HepG2 (cell line): ENCODE measurements at regions not wholly inside any gene's neighbourhood (a gene's known extent, or its start where the extent isn't known, plus 50 kb on each side); places are given as distances from the start of the nearest gene placed in this dataset.

ENCODE experiments used
- ATAC-seq: fragments of 200-7000 bp; cut with Tn5 transposase; 3 replicates; pipeline ENCODE4 v1.9.1; 2020; ENCODE audit warnings: mild to moderate bottlenecking, moderate library complexity
- BruUV-seq: library from RNA; stranded (reverse); fragments of 400-500 nt; replicated peaks from 2 replicates; lab custom pipeline; 2021; lab: Mats Ljungman, UMichigan
- CTCF ChIA-PET: fragments of 300-600 bp; formaldehyde crosslinking; extraction: SDS; loops from one replicate; lab custom pipeline; 2021; ENCODE audit warnings: low total read pairs, inconsistent platforms, low intra/inter-chr PET ratio; lab: Yijun Ruan, JAX
- POLR2A ChIA-PET: fragments of 350-600 bp; sonication (Branson Sonifier 250); formaldehyde crosslinking; loops from one replicate; lab custom pipeline; 2020; ENCODE audit warnings: antibody characterized with exemption, inconsistent platforms; lab: Yijun Ruan, JAX
- DNase-seq: peaks from one replicate; pipeline ENCODE4 v3.0.0-alpha.2; 2015; ENCODE audit warnings: low spot score
- FAIRE-seq: peaks from 3 replicates; lab custom pipeline; 2011; peaks lifted over from hg19 to GRCh38; lab: Jason Lieb, UNC
- H2AFZ ChIP-seq: one replicate; pipeline ENCODE4 v1.6.1; 2011; ENCODE audit warnings: low read length, inconsistent platforms
- H3K27ac ChIP-seq: fragments of 300-600 bp; 3 replicates; pipeline ENCODE4 v1.8.0; 2011; ENCODE audit warnings: mixed run types, mild to moderate bottlenecking, mixed read lengths, low read length, inconsistent platforms; ENCODE audit not compliant: insufficient read depth; ENCODE audit errors: extremely low read length
- H3K27me3 ChIP-seq, 2 experiments: fragments of 200-600 bp in 1 of 2; 2 replicates in 1 of 2; 3 replicates in 1 of 2; pipeline versions ENCODE4 v1.6.0 to v1.8.0; 2011; ENCODE audit warnings: low read length in 2 of 2, mild to moderate bottlenecking in 2 of 2, moderate library complexity in 2 of 2, inconsistent platforms in 1 of 2; ENCODE audit not compliant: insufficient read depth in 2 of 2, control insufficient read depth in 1 of 2
- H3K36me3 ChIP-seq, 2 experiments: fragments of 200-600 bp in 1 of 2; replicated peaks in 1 of 2; 2 replicates in 1 of 2; 3 replicates in 1 of 2; pipeline versions ENCODE4 v1.5.1 to v1.8.0; 2011; ENCODE audit warnings: low read length in 2 of 2, inconsistent platforms in 1 of 2; ENCODE audit not compliant: insufficient read depth in 2 of 2, control insufficient read depth in 1 of 2
- H3K4me1 ChIP-seq: 2 replicates; pipeline ENCODE4 v1.5.1; 2012; ENCODE audit warnings: low read length, inconsistent platforms; ENCODE audit not compliant: insufficient read depth
- H3K4me2 ChIP-seq: 2 replicates; pipeline ENCODE4 v1.6.0; 2011; ENCODE audit warnings: low read depth, low read length, inconsistent platforms
- H3K4me3 ChIP-seq, 3 experiments: fragments of 200-600 bp in 1 of 3; sonication (generic), shearing (Covaris generic) in 1 of 3; replicated peaks in 1 of 3; 2 replicates each; pipeline ENCODE4 v1.5.1; 2011 to 2016; ENCODE audit warnings: low read length in 3 of 3, inconsistent platforms in 2 of 3, low read depth in 2 of 3, mild to moderate bottlenecking in 2 of 3, control low read depth in 1 of 3, mixed read lengths in 1 of 3; ENCODE audit not compliant: insufficient read depth in 1 of 3
- H3K79me2 ChIP-seq: one replicate; pipeline ENCODE4 v1.6.1; 2011; ENCODE audit warnings: low read length, inconsistent platforms; ENCODE audit not compliant: insufficient read depth
- H3K9ac ChIP-seq: 2 replicates; pipeline ENCODE4 v1.6.0; 2011; ENCODE audit warnings: mild to moderate bottlenecking, low read depth, low read length, inconsistent platforms; ENCODE audit not compliant: insufficient read depth
- H3K9me3 ChIP-seq: 2 replicates; pipeline ENCODE4 v1.5.1; 2012; ENCODE audit warnings: mild to moderate bottlenecking, low read length
- H4K20me1 ChIP-seq: 2 replicates; pipeline ENCODE4 v1.6.0; 2011; ENCODE audit warnings: inconsistent platforms, mild to moderate bottlenecking, low read length, moderate library complexity; ENCODE audit not compliant: insufficient read depth
- YEATS2 ChIP-seq: sonication (generic); formaldehyde crosslinking; IDR thresholded peaks from 2 replicates; pipeline ENCODE4 v1.4.0; 2020; ENCODE audit warnings: missing genetic modification reagents, borderline replicate concordance
- ZFP36L1 ChIP-seq: sonication (generic); formaldehyde crosslinking; IDR thresholded peaks from 2 replicates; pipeline ENCODE4 v1.8.0; 2022; ENCODE audit warnings: mild to moderate bottlenecking, missing genetic modification reagents, moderate library complexity
- ZNF264 ChIP-seq: sonication (generic); formaldehyde crosslinking; IDR thresholded peaks from 2 replicates; pipeline ENCODE4 v1.4.0; 2020; ENCODE audit warnings: missing genetic modification reagents
- ZNF33A ChIP-seq: sonication (generic); formaldehyde crosslinking; IDR thresholded peaks from 2 replicates; pipeline ENCODE4 v1.5.1; 2020; ENCODE audit warnings: missing genetic modification reagents, mild to moderate bottlenecking, moderate library complexity, borderline replicate concordance
- ZNF382 ChIP-seq: sonication (generic); formaldehyde crosslinking; IDR thresholded peaks from 2 replicates; pipeline ENCODE4 v1.5.0; 2020; ENCODE audit warnings: missing genetic modification reagents, mild to moderate bottlenecking, borderline replicate concordance
- ZNF703 ChIP-seq: sonication (generic); formaldehyde crosslinking; IDR thresholded peaks from 2 replicates; pipeline ENCODE4 v1.5.1; 2020; ENCODE audit warnings: missing genetic modification reagents, mild to moderate bottlenecking, moderate library complexity, borderline replicate concordance
- ZNF768 ChIP-seq: sonication (generic); formaldehyde crosslinking; IDR thresholded peaks from 2 replicates; pipeline ENCODE4 v1.4.0; 2020; ENCODE audit warnings: missing genetic modification reagents
- WGBS: methylation state at CpG from one replicate; pipeline ENCODE4 v1.1.6; 2017; ENCODE audit warnings: low lambda C conversion rate; 5-methylcytosine and 5-hydroxymethylcytosine counted together
- in situ Hi-C: cut with HindIII; loops from 2 replicates; pipeline ENCODE4 v1.10.0; 2017; ENCODE audit warnings: low pct_unique_long_range_greater_than_20kb; ENCODE audit not compliant: extremely low pct_ligation_motif_present
- intact Hi-C: fragments of 100-400 bp; cut with micrococcal nuclease; formaldehyde crosslinking; loops from one replicate; pipeline ENCODE4 v1.10.0; 2022; ENCODE audit not compliant: unreplicated experiment
- TF ChIP-seq, protein P1 (sequence below): IDR thresholded peaks from 2 replicates; pipeline ENCODE4 v1.6.1; 2016; ENCODE audit warnings: low read depth, missing genetic modification reagents, missing compliant biosample characterization
- TF ChIP-seq, protein P2 (sequence below): sonication (generic); formaldehyde crosslinking; IDR thresholded peaks from 2 replicates; pipeline ENCODE4 v1.5.0; 2020; ENCODE audit warnings: mild to moderate bottlenecking, low read depth, missing genetic modification reagents, borderline replicate concordance
- TF ChIP-seq, protein P3 (sequence below): sonication (generic); formaldehyde crosslinking; IDR thresholded peaks from 2 replicates; pipeline ENCODE4 v1.4.0; 2020; ENCODE audit warnings: missing genetic modification reagents
- TF ChIP-seq, protein P4 (sequence below): sonication (generic); formaldehyde crosslinking; conservative IDR thresholded peaks from 2 replicates; pipeline ENCODE4 v1.4.0; 2020; ENCODE audit warnings: missing genetic modification reagents
- TF ChIP-seq, protein P5 (sequence below): sonication (generic); formaldehyde crosslinking; IDR thresholded peaks from 2 replicates; pipeline ENCODE4 v1.4.0; 2020; ENCODE audit warnings: missing genetic modification reagents

DNA sequence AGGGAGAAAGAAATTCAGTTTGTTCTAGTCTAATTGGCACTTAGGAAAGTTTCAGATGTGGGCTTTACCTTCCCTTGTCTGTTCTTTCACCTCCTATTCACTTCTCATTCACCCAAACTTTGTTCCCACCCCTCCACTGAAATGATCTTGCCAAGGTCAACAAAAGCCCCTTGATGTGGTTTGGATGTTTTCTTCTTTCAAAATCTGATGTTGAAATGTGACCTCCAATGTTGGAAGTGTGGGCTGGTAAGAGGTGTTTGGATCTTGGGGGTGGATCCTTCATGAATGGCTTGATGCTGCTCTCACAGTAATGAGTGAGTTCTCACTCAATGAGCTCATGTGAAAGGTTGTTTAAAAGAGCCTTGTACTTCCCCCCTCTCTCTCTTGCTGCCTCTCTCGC lies 379.3 kb downstream of the HHIPL2 start (continued):
- TF ChIP-seq, protein P1, sequence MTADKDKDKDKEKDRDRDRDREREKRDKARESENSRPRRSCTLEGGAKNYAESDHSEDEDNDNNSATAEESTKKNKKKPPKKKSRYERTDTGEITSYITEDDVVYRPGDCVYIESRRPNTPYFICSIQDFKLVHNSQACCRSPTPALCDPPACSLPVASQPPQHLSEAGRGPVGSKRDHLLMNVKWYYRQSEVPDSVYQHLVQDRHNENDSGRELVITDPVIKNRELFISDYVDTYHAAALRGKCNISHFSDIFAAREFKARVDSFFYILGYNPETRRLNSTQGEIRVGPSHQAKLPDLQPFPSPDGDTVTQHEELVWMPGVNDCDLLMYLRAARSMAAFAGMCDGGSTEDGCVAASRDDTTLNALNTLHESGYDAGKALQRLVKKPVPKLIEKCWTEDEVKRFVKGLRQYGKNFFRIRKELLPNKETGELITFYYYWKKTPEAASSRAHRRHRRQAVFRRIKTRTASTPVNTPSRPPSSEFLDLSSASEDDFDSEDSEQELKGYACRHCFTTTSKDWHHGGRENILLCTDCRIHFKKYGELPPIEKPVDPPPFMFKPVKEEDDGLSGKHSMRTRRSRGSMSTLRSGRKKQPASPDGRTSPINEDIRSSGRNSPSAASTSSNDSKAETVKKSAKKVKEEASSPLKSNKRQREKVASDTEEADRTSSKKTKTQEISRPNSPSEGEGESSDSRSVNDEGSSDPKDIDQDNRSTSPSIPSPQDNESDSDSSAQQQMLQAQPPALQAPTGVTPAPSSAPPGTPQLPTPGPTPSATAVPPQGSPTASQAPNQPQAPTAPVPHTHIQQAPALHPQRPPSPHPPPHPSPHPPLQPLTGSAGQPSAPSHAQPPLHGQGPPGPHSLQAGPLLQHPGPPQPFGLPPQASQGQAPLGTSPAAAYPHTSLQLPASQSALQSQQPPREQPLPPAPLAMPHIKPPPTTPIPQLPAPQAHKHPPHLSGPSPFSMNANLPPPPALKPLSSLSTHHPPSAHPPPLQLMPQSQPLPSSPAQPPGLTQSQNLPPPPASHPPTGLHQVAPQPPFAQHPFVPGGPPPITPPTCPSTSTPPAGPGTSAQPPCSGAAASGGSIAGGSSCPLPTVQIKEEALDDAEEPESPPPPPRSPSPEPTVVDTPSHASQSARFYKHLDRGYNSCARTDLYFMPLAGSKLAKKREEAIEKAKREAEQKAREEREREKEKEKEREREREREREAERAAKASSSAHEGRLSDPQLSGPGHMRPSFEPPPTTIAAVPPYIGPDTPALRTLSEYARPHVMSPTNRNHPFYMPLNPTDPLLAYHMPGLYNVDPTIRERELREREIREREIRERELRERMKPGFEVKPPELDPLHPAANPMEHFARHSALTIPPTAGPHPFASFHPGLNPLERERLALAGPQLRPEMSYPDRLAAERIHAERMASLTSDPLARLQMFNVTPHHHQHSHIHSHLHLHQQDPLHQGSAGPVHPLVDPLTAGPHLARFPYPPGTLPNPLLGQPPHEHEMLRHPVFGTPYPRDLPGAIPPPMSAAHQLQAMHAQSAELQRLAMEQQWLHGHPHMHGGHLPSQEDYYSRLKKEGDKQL (CRISPR knock-in tag), result no peak
- TF ChIP-seq YEATS2 (CRISPR knock-in tag) (no peak), ZNF703 (no peak)
- TF ChIP-seq, protein P2, sequence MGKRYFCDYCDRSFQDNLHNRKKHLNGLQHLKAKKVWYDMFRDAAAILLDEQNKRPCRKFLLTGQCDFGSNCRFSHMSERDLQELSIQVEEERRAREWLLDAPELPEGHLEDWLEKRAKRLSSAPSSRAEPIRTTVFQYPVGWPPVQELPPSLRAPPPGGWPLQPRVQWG (CRISPR knock-in tag), result no peak
- TF ChIP-seq, protein P3, sequence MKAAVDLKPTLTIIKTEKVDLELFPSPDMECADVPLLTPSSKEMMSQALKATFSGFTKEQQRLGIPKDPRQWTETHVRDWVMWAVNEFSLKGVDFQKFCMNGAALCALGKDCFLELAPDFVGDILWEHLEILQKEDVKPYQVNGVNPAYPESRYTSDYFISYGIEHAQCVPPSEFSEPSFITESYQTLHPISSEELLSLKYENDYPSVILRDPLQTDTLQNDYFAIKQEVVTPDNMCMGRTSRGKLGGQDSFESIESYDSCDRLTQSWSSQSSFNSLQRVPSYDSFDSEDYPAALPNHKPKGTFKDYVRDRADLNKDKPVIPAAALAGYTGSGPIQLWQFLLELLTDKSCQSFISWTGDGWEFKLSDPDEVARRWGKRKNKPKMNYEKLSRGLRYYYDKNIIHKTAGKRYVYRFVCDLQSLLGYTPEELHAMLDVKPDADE, result no peak

DNA sequence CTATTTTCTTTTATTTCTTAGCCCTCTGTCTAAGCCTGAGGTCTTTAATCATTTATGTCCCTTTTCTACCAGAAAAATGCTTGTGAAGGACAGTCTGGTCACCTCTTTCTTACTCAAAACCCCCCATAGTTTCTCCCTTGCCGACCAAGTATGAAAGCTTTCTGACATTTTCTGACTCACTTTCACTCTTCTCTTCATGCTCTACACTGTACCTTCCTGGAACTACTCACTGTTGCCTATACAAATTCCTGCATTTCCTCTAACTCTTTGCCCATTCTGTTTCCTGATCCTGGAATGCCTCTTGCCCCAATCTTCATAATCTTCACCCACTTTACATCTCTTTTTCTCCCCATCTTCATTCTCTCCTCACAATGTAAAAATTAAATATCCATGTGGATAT lies 380.0 kb downstream of the HHIPL2 start:
- Histone ChIP-seq H3K27me3 (no peaks in the 10 kb centered on the region), H3K4me1 (no peaks in the 10 kb centered on the region), H3K79me2 (no peaks in the 10 kb centered on the region), H3K36me3 (no peaks in the 10 kb centered on the region), H3K9me3 (peaks cover 24% of the 10 kb centered on the region; the same call in 1 of the 2 replicates), H3K9ac (no peak overlapping the region), H3K4me2 (no peak overlapping the region), H4K20me1 (no peaks in the 10 kb centered on the region), H3K4me3 (no peak overlapping the region), H2AFZ (no peak overlapping the region), H3K27ac (no peak overlapping the region)
- in situ Hi-C loops, result no loop called here
- 2% methylated on average over 1 of the region's 1 CpG for WGBS
- intact Hi-C loops, result no loop called here
- BruUV-seq, result no TSS peak
- POLR2A ChIA-PET, result no interaction called here
- ATAC-seq (no peak), FAIRE-seq (no peak), DNase-seq (no peak)
- CTCF ChIA-PET, result no interaction called here
- TF ChIP-seq ZNF264 (no peak), ZNF382 (CRISPR knock-in tag) (no peak), ZNF768 (CRISPR knock-in tag) (no peak), ZNF33A (no peak), ZFP36L1 (no peak)
- TF ChIP-seq, protein P4, sequence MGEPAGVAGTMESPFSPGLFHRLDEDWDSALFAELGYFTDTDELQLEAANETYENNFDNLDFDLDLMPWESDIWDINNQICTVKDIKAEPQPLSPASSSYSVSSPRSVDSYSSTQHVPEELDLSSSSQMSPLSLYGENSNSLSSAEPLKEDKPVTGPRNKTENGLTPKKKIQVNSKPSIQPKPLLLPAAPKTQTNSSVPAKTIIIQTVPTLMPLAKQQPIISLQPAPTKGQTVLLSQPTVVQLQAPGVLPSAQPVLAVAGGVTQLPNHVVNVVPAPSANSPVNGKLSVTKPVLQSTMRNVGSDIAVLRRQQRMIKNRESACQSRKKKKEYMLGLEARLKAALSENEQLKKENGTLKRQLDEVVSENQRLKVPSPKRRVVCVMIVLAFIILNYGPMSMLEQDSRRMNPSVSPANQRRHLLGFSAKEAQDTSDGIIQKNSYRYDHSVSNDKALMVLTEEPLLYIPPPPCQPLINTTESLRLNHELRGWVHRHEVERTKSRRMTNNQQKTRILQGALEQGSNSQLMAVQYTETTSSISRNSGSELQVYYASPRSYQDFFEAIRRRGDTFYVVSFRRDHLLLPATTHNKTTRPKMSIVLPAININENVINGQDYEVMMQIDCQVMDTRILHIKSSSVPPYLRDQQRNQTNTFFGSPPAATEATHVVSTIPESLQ (CRISPR knock-in tag), result no peak
- TF ChIP-seq, protein P5, sequence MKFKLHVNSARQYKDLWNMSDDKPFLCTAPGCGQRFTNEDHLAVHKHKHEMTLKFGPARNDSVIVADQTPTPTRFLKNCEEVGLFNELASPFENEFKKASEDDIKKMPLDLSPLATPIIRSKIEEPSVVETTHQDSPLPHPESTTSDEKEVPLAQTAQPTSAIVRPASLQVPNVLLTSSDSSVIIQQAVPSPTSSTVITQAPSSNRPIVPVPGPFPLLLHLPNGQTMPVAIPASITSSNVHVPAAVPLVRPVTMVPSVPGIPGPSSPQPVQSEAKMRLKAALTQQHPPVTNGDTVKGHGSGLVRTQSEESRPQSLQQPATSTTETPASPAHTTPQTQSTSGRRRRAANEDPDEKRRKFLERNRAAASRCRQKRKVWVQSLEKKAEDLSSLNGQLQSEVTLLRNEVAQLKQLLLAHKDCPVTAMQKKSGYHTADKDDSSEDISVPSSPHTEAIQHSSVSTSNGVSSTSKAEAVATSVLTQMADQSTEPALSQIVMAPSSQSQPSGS, result no peak
